ENCODE measurements at regions not wholly inside any gene's neighbourhood (a gene's known extent, or its start where the extent isn't known, plus 50 kb on each side); places are given as distances from the start of the nearest gene placed in this dataset.

GRCh38 chr1:87178441-87178840 lies 150.2 kb upstream of the LMO4 start:
- intact Hi-C loops (cut with micrococcal nuclease), result no loop called here
- H3K4me3 Mint-ChIP-seq, result no peak overlapping the region
- peaks cover 32% of the 10 kb centered on the region for H3K27me3 Mint-ChIP-seq
- Histone ChIP-seq H3K27me3 (replicated peaks in 1 of 4; ENCODE audit: control extremely low read depth in 1 of 4, control insufficient read depth in 3 of 4, insufficient read depth in 4 of 4, low read length in 3 of 4) (peaks cover 0 to 18% (median 1%) of the 10 kb centered on the region in 4 experiments), H3K4me2 (replicated peaks; ENCODE audit: low read depth, low read length, poor library complexity, severe bottlenecking) (no peak overlapping the region), H3K27ac (ENCODE audit: low read length in 2 of 2) (no peak overlapping the region), H3K79me2 (ENCODE audit: control insufficient read depth, insufficient read depth, low read length) (no peaks in the 10 kb centered on the region), H3K36me3 (replicated peaks in 1 of 2; ENCODE audit: control extremely low read depth in 1 of 2, control insufficient read depth in 1 of 2, extremely low read depth in 1 of 2, insufficient read depth in 2 of 2, low read length in 1 of 2) (no peaks in the 10 kb centered on the region), H3K4me3 (ENCODE audit: control extremely low read depth in 1 of 5, extremely low read depth in 1 of 5, insufficient read depth in 1 of 5, low read depth in 2 of 5, low read length in 4 of 5) (no peak overlapping the region), H2AFZ (ENCODE audit: insufficient read depth, low read depth, low read length, poor library complexity, severe bottlenecking) (no peak overlapping the region), H3K9ac (ENCODE audit: low read length) (no peak overlapping the region), H4K20me1 (ENCODE audit: control insufficient read depth, insufficient read depth, low read length, poor library complexity, severe bottlenecking) (no peaks in the 10 kb centered on the region), H3K9me3 (ENCODE audit: control extremely low read depth in 1 of 3, control insufficient read depth in 2 of 3, insufficient read depth in 1 of 3, low read length in 2 of 3) (no peaks in the 10 kb centered on the region), H3K4me1 (ENCODE audit: control insufficient read depth in 2 of 2, insufficient read depth in 2 of 2, low read length in 2 of 2) (peaks cover 0 to 10% of the 10 kb centered on the region in 2 donors)
- no peak overlapping the region for H3K27ac Mint-ChIP-seq
- ATAC-seq (ENCODE audit: low read depth), result no peak
- 95% methylated on average over 2 of the region's 4 CpGs for WGBS (ENCODE audit: insufficient coverage)
- peaks cover 11% of the 10 kb centered on the region for H3K4me1 Mint-ChIP-seq
- no peaks in the 10 kb centered on the region for H3K9me3 Mint-ChIP-seq (ENCODE audit: insufficient read depth)
- DNase-seq, result no peak
- CTCF ChIA-PET, result no interaction called here
- POLR2A ChIA-PET, result no interaction called here
- no peak for TF ChIP-seq EZH2 (IDR thresholded peaks at IDR 0.05; ENCODE audit: borderline replicate concordance, insufficient read depth, low read depth, low read length, poor library complexity, severe bottlenecking)
- TF ChIP-seq CTCF (IDR thresholded peaks at IDR 0.05), result no peak

DNA sequence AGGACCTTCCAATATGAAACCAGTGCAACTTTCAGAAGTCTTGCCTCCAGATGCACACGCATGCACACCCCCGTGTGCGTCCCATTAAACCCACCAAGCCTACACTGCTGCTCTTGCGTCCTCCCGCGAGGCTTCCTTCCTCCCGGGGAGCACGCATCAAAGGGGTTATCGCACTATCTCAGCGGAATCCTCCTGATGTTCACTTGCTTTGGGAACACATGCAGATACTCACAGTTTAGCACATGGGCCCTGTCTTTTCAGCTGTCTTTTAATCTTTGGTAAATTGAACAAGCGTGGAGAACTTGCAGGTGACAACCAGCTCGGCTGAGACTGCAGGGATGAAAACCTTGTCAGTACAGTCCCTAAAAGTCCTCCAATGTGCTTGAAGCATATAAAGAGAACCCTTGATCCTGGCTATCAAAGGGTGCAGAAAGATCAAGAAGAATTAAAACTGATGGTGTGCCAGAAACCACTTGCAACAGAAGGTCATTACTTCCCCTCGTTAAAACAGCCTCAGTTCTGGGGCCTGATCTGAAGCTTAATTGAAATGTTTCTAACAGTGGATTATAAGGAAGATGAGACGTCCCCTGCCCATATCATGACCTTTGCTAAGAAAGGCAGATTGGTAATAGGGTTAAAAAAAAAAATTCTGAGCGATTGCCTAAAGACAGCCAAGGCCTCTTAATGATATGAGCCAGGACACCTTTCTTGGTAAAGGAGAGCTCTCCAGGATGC lies 149.4 kb upstream of the LMO4 start:
- Histone ChIP-seq H3K4me1 (ENCODE audit: control insufficient read depth in 2 of 2, insufficient read depth in 2 of 2, low read length in 2 of 2) (peaks cover 0 to 10% of the 10 kb centered on the region in 2 donors), H3K27me3 (replicated peaks in 1 of 4; ENCODE audit: control extremely low read depth in 1 of 4, control insufficient read depth in 3 of 4, insufficient read depth in 4 of 4, low read length in 3 of 4) (peaks cover 0 to 17% (median 1%) of the 10 kb centered on the region in 4 experiments), H3K27ac (ENCODE audit: low read length in 2 of 2) (no peak overlapping the region), H4K20me1 (ENCODE audit: control insufficient read depth, insufficient read depth, low read length, poor library complexity, severe bottlenecking) (no peaks in the 10 kb centered on the region), H3K4me3 (ENCODE audit: control extremely low read depth in 1 of 5, extremely low read depth in 1 of 5, insufficient read depth in 1 of 5, low read depth in 2 of 5, low read length in 4 of 5) (no peak overlapping the region), H3K9ac (ENCODE audit: low read length) (no peak overlapping the region), H3K36me3 (replicated peaks in 1 of 2; ENCODE audit: control extremely low read depth in 1 of 2, control insufficient read depth in 1 of 2, extremely low read depth in 1 of 2, insufficient read depth in 2 of 2, low read length in 1 of 2) (no peaks in the 10 kb centered on the region), H3K79me2 (ENCODE audit: control insufficient read depth, insufficient read depth, low read length) (no peaks in the 10 kb centered on the region), H3K4me2 (replicated peaks; ENCODE audit: low read depth, low read length, poor library complexity, severe bottlenecking) (no peak overlapping the region), H3K9me3 (ENCODE audit: control extremely low read depth in 1 of 3, control insufficient read depth in 2 of 3, insufficient read depth in 1 of 3, low read length in 2 of 3) (no peaks in the 10 kb centered on the region), H2AFZ (ENCODE audit: insufficient read depth, low read depth, low read length, poor library complexity, severe bottlenecking) (no peak overlapping the region)
- TF ChIP-seq CTCF (IDR thresholded peaks at IDR 0.05), result no peak
- no peak for TF ChIP-seq EZH2 (IDR thresholded peaks at IDR 0.05; ENCODE audit: borderline replicate concordance, insufficient read depth, low read depth, low read length, poor library complexity, severe bottlenecking)
- DNase-seq, result no peak
- intact Hi-C loops (cut with micrococcal nuclease), result no loop called here
- Mint-ChIP-seq H3K9me3 (ENCODE audit: insufficient read depth) (no peaks in the 10 kb centered on the region), H3K27ac (no peak overlapping the region), H3K4me3 (no peak overlapping the region), H3K27me3 (peaks cover 37% of the 10 kb centered on the region), H3K4me1 (peaks cover 11% of the 10 kb centered on the region)
- no peak for ATAC-seq (ENCODE audit: low read depth)
- CTCF ChIA-PET, result no interaction called here
- WGBS (ENCODE audit: insufficient coverage), result 83% methylated on average over 14 of the region's 15 CpGs
- POLR2A ChIA-PET, result no interaction called here
